ENCODE measurements at regions not wholly inside any gene's neighbourhood (a gene's known extent, or its start where the extent isn't known, plus 50 kb on each side); places are given as distances from the start of the nearest gene placed in this dataset.

GRCh38 chr15:91517491-91518200 lies 335.9 kb upstream of the SLCO3A1 start:
- H3K4me1 ChIP-seq (ENCODE audit: insufficient read depth, low read length): no peaks in the 10 kb centered on the region
- ChIA-PET POLR2A (no interaction called here), CTCF (ENCODE audit: low intra/inter-chr PET ratio, low total read pairs) (no interaction called here)
- no peak overlapping the region for H3K4me3 ChIP-seq (replicated peaks in 1 of 3; ENCODE audit: insufficient read depth in 1 of 3, low read depth in 2 of 3, low read length in 3 of 3)
- in situ Hi-C loops (cut with HindIII; ENCODE audit: extremely low pct_ligation_motif_present, low pct_unique_long_range_greater_than_20kb) (no loop called here), intact Hi-C loops (cut with micrococcal nuclease; ENCODE audit: unreplicated experiment) (no loop called here)
- no peaks in the 10 kb centered on the region for H3K9me3 ChIP-seq (ENCODE audit: low read length)
- H3K9ac ChIP-seq (ENCODE audit: insufficient read depth, low read depth, low read length): no peak overlapping the region
- H3K27me3 ChIP-seq (ENCODE audit: control insufficient read depth in 1 of 2, insufficient read depth in 2 of 2, low read length in 2 of 2): no peaks in the 10 kb centered on the region
- H2AFZ ChIP-seq (ENCODE audit: low read length): no peak overlapping the region
- no peak for DNase-seq (ENCODE audit: low spot score)
- H4K20me1 ChIP-seq (ENCODE audit: insufficient read depth, low read length): no peaks in the 10 kb centered on the region
- FAIRE-seq: no peak
- WGBS (ENCODE audit: low lambda C conversion rate): 49% methylated on average over 4 of the region's 4 CpGs
- no peak overlapping the region for H3K4me2 ChIP-seq (ENCODE audit: low read depth, low read length)
- no TSS peak for BruUV-seq (replicated peaks)
- no peaks in the 10 kb centered on the region for H3K79me2 ChIP-seq (ENCODE audit: insufficient read depth, low read length)
- H3K36me3 ChIP-seq (replicated peaks in 1 of 2; ENCODE audit: control insufficient read depth in 1 of 2, insufficient read depth in 2 of 2, low read length in 2 of 2): no peaks in the 10 kb centered on the region
- no peak for ATAC-seq
- no peak overlapping the region for H3K27ac ChIP-seq (ENCODE audit: extremely low read length, insufficient read depth, low read length)
- TF ChIP-seq ZNF546 (CRISPR knock-in tag; conservative IDR thresholded peaks at IDR 0.05): no peak
- no peak for TF ChIP-seq CEBPB (IDR thresholded peaks at IDR 0.05; ENCODE audit: borderline replicate concordance, low read depth, low read length)
- TF ChIP-seq SNRNP70 (IDR thresholded peaks at IDR 0.05; ENCODE audit: low read depth, low read length): no peak
- TF ChIP-seq RFX3 (CRISPR knock-in tag; IDR thresholded peaks at IDR 0.05): no peak
- TF ChIP-seq SAFB2 (CRISPR knock-in tag; IDR thresholded peaks at IDR 0.05; ENCODE audit: borderline replicate concordance, low read depth): no peak
- no peak for TF ChIP-seq ZNF879 (CRISPR knock-in tag; IDR thresholded peaks at IDR 0.05)
- no peak for TF ChIP-seq HMGA1 (CRISPR knock-in tag; conservative IDR thresholded peaks at IDR 0.05)
- no peak for TF ChIP-seq ZNF350 (CRISPR knock-in tag; IDR thresholded peaks at IDR 0.05; ENCODE audit: borderline replicate concordance, low read depth)
- no peak for TF ChIP-seq GZF1 (CRISPR knock-in tag; IDR thresholded peaks at IDR 0.05)
- TF ChIP-seq MEIS1 (CRISPR knock-in tag; IDR thresholded peaks at IDR 0.05; ENCODE audit: borderline replicate concordance): no peak
- TF ChIP-seq ZBTB14 (CRISPR knock-in tag; IDR thresholded peaks at IDR 0.05): no peak
- TF ChIP-seq ZFP37 (CRISPR knock-in tag; IDR thresholded peaks at IDR 0.05; ENCODE audit: borderline replicate concordance): no peak
- TF ChIP-seq TARDBP (CRISPR knock-in tag; IDR thresholded peaks at IDR 0.05): no peak
- TF ChIP-seq NKX3-1 (CRISPR knock-in tag; IDR thresholded peaks at IDR 0.05): no peak
- no peak for TF ChIP-seq ZNF235 (CRISPR knock-in tag; IDR thresholded peaks at IDR 0.05; ENCODE audit: borderline replicate concordance)
- TF ChIP-seq RBM22 (optimal IDR thresholded peaks at IDR 0.05; ENCODE audit: low read length): no peak
- TF ChIP-seq ZNF318 (CRISPR knock-in tag; IDR thresholded peaks at IDR 0.05): no peak

Data from HepG2 (cell line).